ENCODE measurements at regions not wholly inside any gene's neighbourhood (a gene's known extent, or its start where the extent isn't known, plus 50 kb on each side); places are given as distances from the start of the nearest gene placed in this dataset.

DNA sequence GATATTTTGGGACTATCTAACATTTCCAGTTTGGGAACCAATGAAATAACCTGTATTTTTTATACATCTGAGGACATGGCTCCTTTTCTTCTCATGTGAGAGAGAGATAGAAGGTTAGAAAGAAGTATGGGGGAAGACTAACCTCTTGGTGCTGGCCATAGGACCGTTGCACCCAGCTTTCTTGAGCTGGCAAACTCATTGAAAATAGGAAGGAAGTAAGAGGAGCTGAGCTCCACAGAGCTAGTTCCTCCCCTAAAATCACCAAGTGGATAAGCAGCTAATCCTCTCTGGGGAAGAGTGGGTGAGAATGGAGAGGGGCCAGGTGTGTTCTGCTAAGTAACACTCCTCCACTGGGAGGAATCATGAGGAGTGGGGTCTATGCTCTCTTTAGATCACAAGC lies 387.4 kb upstream of the CADM1 start:
- TF ChIP-seq, protein P1, sequence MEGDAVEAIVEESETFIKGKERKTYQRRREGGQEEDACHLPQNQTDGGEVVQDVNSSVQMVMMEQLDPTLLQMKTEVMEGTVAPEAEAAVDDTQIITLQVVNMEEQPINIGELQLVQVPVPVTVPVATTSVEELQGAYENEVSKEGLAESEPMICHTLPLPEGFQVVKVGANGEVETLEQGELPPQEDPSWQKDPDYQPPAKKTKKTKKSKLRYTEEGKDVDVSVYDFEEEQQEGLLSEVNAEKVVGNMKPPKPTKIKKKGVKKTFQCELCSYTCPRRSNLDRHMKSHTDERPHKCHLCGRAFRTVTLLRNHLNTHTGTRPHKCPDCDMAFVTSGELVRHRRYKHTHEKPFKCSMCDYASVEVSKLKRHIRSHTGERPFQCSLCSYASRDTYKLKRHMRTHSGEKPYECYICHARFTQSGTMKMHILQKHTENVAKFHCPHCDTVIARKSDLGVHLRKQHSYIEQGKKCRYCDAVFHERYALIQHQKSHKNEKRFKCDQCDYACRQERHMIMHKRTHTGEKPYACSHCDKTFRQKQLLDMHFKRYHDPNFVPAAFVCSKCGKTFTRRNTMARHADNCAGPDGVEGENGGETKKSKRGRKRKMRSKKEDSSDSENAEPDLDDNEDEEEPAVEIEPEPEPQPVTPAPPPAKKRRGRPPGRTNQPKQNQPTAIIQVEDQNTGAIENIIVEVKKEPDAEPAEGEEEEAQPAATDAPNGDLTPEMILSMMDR (IDR thresholded peaks at IDR 0.05) = no peak
- TF ChIP-seq POLR2A (IDR thresholded peaks at IDR 0.05) (no peak), POLR2AphosphoS5 (IDR thresholded peaks at IDR 0.05) (no peak), EP300 (IDR thresholded peaks at IDR 0.05) (no peak)

All from suprapubic skin (tissue), 4 donors.